ENCODE measurements at regions not wholly inside any gene's neighbourhood (a gene's known extent, or its start where the extent isn't known, plus 50 kb on each side); places are given as distances from the start of the nearest gene placed in this dataset.
A peak's percentile ranks its signal among the peaks of the same experiment; 100 is the strongest.

DNA sequence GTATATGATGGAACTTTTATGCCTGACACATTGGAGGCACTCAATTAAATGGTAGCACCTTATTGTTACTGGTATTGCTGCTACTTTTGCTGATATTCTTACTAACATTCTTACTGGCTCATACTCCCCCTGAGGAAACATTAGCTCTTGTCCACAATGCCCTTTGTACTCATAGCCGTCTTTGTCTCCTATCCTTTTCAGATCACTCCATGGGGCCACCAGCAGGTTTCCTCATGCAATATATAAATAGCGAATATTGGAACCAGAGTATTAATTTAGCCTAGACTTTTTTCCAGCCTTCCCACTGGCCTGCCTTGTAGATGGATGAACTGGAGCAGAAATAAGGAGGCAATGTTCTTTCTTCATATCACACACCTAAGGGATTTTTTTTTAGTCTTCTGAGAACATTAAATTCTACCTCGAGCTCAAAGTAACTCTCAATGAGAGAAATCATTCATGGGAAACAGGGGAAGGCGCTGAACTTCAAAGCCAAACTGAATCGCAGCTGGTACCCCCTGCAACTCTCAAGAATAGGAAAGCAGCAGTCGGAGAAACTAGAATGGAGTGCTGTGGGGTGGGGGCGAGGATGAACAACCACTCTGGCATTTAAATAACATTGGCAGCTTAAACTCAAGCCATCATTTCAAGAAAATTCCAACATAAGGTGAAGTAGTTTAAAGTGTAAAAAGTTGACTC lies 300.3 kb downstream of the TAFA4 start (continued):
- TF ChIP-seq POU5F1 (IDR thresholded peaks at IDR 0.05; ENCODE audit: low read depth, low read length): peak; percentile 53; the same call in 1 of the 2 replicates
- no peak for TF ChIP-seq PHF8 (conservative IDR thresholded peaks at IDR 0.05; ENCODE audit: low read depth, low read length)
- peak; percentile 74 for TF ChIP-seq ASH2L (IDR thresholded peaks at IDR 0.05; ENCODE audit: low read length)
- TF ChIP-seq HDAC6 (IDR thresholded peaks at IDR 0.05; ENCODE audit: low read depth, low read length): no peak
- TF ChIP-seq EGR1 (IDR thresholded peaks at IDR 0.05; ENCODE audit: borderline replicate concordance, low read depth, low read length): peak; percentile 38; the same call in 1 of the 2 replicates
- TF ChIP-seq SIRT6 (IDR thresholded peaks at IDR 0.05; ENCODE audit: low read length): no peak
- TF ChIP-seq SAP30 (IDR thresholded peaks at IDR 0.05; ENCODE audit: insufficient read depth, insufficient replicate concordance, low read length): no peak
- no peak for TF ChIP-seq RBBP5 (IDR thresholded peaks at IDR 0.05; ENCODE audit: borderline replicate concordance, low read depth, low read length)
- no peak for TF ChIP-seq CBX5 (IDR thresholded peaks at IDR 0.05; ENCODE audit: low read depth, low read length)
- TF ChIP-seq BACH1 (IDR thresholded peaks at IDR 0.05; ENCODE audit: low read length): no peak
